AG08395 (cell line): ENCODE measurements at regions not wholly inside any gene's neighbourhood (a gene's known extent, or its start where the extent isn't known, plus 50 kb on each side); places are given as distances from the start of the nearest gene placed in this dataset.

ENCODE experiments used
- DNase-seq: peaks from one replicate; pipeline ENCODE4 v3.0.0; 2012; ENCODE audit warnings: mixed read lengths, low spot score

DNA sequence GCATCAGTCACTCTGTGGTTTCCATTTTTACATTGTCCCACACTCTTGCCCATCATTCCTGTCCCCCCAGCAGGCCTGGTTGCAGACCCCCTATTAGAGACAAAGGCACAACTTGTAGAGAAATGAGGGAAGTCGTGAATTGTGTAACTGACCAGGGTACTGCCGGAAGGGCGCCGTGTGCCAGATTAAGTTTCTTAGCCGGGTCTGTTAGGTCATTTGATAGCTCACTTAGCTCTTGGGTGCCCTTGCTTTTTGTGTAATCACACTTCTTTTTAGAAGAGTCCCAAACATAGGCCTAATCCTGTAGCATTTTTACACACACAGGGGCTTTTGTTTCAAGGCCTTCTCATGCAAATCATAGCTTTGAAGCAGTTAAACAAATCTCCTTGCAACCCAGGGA, 87.2 kb downstream of the CTAGE1 start:
- DNase-seq: no peak

GRCh38 chr18:22325396-22325795, 92.3 kb downstream of the CTAGE1 start:
- DNase-seq: no peak

- DNase-seq: peak; percentile 14
Measured at GRCh38 chr18:22324191-22325131, 93.3 kb downstream of the CTAGE1 start.

GRCh38 chr18:22322243-22322691, 95.4 kb downstream of the CTAGE1 start:
- no peak for DNase-seq

GRCh38 chr18:22320771-22321170, 96.9 kb downstream of the CTAGE1 start:
- no peak for DNase-seq

DNA sequence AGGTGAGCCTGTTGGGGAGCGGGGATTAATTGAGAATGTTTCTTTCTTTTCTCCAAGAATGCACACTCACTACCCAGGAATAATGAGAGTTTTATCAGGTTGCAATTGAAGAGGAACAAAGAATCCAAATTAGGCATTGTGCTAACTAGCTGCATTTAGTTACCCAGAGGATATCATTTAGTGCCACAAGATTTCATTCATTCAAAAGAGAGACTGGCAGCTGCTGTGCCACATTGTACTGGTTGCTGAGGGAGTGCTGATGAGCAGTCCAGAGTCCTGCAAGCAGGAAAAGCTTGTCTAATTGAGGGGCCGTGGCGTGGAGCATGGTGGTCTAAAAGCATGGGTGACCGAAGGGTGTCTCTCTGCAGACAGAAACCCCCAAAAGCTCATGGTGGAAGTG, 97.6 kb downstream of the CTAGE1 start:
- no peak for DNase-seq

DNA sequence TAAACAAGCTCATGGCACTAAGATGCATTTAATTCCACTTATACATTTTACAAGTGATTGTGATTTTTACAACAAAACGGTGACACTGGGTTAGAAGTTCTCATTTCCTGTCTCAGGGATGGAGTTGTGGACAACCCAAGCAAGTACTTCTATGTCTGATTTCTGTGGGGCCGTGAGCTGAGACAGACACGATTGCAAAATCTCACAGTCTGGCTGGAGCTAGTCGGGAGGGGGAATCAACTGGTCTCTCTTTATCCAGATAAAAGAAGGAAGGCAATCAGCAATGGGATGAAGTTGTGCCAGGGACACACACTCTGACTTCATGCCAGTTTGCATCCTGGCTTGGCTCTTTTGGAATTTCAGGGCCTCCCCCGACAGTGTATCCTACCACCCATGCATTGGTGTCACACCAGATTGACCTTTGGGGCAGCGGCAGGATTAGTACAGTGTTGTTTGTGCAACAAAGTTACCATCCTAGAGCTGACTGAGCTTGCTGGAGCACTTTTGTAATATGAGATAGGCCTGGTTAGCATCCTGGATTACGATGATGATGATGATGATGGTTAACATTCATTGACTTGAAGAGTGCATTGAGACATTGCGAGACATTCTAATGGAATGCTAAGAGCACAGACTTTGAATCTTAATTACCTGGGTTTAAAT, 98.8 kb downstream of the CTAGE1 start:
- DNase-seq: no peak

DNA sequence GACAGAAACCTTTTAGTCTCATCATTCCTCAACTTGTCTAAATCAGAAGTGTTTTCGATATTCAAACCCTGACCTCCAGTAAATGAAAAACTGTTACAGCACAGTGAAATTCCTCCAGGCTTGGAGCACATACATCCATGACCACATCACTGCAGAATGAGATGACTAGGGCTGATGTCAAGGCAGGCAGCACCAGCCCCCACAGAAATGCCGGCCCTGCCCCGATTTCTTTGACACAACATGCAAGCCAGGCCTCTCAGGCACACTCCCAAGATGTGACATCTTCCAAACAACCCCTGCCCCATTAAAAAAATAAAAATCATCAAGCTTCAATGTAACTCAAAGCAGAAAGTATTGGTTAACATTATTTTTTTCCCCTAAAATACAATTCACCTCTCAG, 103.3 kb downstream of the CTAGE1 start:
- DNase-seq: peak; percentile 79

GRCh38 chr18:22314001-22314400, 103.7 kb downstream of the CTAGE1 start:
- peak; percentile 44 for DNase-seq

DNA sequence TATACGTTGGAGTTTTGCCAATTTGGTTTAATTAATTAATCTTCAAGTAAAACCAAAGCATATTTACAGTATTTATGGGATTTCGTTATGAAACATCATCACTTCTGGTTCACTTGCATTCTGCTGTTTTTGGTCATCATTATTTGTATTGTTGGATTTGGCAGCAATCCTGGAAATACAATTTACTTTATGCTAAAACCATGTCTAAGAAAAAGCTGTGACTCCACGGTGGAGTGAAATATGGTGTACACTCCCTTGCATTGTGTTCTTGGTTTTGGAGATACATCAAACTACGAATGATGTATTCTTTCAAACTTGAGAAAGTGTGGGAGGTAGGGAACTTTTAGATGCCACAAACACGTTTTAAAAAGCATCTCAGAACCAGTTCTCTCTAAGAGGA, 106.4 kb downstream of the CTAGE1 start:
- no peak for DNase-seq

GRCh38 chr18:22309191-22309590, 108.5 kb downstream of the CTAGE1 start:
- DNase-seq: peak; percentile 70

DNA sequence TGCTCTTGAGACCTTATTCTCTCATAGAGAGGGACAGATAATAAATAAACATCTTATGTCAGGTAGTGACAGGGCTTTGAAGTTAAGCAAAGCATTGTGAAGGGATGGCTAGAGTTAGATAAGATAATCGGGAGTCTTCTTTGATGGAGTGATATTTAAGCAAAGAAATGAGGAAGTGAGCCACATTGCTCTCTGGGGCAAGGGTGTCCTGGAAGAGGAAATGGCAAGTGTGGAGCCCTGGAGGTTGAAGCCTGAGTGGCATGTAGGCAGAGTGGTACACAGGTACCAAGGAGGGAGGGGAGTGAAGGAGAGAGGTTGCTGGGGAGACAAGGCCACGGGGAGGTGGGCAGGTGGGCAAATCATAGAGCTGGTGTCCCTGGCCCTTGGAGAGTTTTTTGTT, 110.2 kb downstream of the CTAGE1 start:
- DNase-seq: no peak

DNA sequence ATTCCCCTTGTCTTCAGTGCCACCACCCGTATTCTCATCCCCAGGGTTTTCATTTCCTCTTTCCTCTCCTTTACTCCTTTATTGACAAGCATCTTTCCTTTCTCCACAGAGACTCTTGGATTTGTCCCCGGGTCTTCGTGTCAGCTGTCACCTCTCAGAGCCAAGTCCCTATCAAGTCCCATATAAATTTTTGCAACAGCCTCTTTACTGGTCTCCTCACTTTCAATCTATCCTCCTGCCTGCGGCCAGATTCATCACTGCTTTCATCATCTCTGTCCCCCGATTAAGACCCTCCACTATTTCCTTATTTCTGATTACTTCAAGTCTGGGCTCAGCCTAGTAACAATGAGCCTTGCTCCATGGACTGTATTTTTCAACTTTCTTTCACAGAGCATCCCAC, 113.8 kb downstream of the CTAGE1 start:
- no peak for DNase-seq

DNA sequence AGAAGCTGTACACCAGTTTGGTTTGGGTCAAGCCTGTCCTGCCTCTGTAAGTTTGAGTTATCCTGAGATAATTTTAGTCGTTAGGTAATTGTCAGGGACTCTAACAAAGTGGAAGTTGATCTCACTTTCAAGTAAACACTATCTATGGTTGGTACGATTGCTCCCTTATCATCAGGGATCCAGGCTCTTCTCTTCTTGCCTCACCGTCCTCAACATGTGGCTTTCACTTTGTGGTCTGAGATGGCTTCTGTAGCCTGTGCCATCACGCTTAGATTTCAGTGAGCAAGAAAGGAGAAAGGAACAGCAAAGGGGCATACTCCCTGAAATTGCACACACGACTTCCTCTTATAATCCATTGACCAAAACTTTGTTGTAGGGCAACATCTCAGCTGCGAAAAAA, 115.6 kb downstream of the CTAGE1 start:
- DNase-seq: no peak

DNA sequence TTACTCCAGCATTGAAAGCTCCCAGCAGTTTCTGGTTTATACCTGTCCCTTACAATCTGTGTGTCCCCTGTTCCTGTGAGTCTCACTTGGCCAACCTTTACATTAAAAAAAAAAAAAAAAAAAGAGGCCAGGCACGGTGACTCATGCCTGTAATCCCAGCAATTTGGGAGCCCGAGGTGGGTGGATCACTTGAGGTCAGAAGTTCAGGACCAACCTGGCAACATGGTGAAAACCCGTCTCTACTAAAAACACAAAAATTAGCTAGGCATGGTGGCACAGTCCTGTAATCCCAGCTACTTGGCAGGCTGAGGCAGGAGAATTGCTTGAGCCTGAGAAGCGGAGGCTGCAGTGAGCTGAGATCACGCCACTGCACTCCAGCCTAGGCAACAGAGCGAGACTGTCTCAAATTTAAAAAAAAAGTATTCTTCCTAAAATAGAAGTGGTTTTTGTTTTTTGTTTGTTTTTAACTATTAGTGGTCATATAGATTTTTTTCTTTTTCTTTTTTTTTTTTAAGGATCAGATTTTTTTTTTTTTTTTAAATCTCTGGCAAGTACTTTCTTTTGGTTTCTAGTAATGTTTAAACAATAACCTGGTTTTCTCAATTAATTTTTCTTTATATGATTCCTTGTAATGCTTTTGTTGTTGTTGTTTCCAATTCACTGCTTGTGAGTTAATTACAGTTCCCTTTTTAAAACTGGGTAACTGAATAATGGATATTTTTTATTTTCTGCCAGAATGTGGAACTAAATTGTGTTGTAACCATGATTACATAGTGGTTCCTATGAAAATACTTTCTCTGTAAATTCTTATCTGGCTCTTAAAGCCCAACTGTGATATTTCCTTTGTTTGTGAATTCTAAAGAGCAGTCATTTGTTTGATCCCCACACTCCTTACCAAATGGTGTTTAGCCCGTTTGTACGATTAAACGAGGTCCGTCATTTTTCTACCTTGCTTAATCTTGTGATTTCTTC, 116.8 kb downstream of the CTAGE1 start:
- DNase-seq: no peak

DNA sequence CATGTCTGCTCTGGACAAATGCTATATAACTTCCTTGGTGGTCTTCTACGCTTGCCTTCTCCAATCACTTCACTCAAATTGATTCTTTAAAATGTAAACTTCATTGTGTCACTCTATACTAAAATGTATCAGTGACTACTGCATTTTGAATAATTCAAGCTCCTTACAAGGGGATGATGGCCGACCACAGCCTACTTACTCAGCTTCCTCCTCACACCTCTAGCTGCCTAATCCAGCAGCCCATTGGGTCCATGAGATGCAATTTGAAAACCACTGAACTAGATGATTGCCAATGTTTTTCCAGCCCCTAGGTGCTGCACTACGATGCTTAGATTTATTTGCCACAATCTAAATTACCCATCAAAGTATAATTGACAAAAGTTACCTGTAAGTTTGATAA, 120.7 kb downstream of the CTAGE1 start:
- DNase-seq: no peak

DNA sequence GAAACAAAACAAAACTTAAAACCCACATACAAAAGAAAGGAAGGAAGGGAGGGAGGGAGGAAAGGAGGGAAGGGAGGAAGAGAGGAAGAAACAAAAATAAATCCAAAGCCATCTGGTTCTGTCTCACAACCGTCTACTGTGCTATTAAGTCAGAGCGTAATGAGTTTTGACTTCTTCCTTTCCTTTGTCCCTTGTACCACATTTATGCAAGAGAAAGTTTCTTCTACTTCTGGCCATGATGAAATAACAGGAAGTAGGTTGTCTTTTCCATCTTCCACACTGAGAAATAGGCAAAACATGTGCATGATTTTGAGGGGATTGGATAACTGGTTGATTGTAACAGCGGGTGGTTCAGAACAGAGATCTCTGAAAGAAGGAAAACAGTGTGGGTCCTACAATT, 121.4 kb downstream of the CTAGE1 start:
- DNase-seq: no peak

GRCh38 chr18:22293417-22293816, 124.0 kb downstream of the GATA6 start:
- DNase-seq: no peak

- DNase-seq: no peak
Measured at GRCh38 chr18:22290004-22290403, 120.6 kb downstream of the GATA6 start.

- DNase-seq: peak; percentile 3
Measured at GRCh38 chr18:22286585-22286984, 117.2 kb downstream of the GATA6 start.

DNA sequence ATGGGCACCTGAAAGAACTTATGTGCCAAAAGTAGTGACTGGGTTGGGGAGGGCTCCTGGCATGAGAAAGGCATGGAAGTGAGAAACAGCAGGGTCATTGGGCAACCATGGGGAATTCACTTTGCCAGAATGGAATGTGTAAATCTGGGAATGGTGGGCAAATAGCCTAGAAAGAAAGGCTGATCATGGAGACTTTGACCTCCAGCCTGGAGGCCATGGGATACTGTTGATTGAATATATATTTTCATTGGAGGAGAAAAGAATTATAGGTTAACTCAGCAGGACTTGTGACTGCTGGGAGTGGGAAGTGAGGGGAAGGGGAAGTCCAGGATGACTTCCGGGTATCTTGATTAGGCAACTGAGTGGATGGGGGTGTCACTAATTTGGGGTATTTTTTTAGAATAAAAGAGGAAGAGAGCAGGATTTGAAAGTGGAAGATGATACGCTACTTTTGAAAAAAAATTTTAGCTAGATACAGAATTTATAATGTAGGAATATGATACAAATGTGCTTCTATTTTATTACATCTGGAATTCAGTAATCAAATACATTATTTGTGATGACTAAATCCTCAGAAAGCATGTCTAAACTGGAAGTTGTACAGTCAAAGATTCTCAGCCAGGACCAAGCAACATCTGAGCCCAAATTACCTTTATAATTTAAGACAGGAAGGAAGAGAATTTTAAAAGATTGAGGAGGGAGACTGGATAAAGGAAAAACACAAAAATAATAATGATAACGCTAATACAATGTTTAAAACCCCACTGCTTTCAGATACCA, 116.2 kb downstream of the GATA6 start:
- peak; percentile 2 for DNase-seq
